ENCODE measurements at regions not wholly inside any gene's neighbourhood (a gene's known extent, or its start where the extent isn't known, plus 50 kb on each side); places are given as distances from the start of the nearest gene placed in this dataset.

- H3K9me3 ChIP-seq (replicated peaks in 1 of 11), result no peaks in the 10 kb centered on the region
- H3K4me1 ChIP-seq, result no peaks in the 10 kb centered on the region; a peak in 1 of 20 replicates
- no peaks in the 10 kb centered on the region for H3K27me3 ChIP-seq
- no peaks in the 10 kb centered on the region for H3K36me3 ChIP-seq
- no peak overlapping the region for H3K9ac ChIP-seq
- no peak overlapping the region for H3K27ac ChIP-seq
- H3K4me3 ChIP-seq, result no peak overlapping the region
- no peaks in the 10 kb centered on the region for H4K20me1 ChIP-seq
- H3K4me2 ChIP-seq, result no peak overlapping the region
- no peak for TF ChIP-seq Cebpa-rat (IDR thresholded peaks at IDR 0.05)
These were observed 89.7 kb upstream of the ETV6 start for GRCh38 chr12:11559626-11560340.

GRCh38 chr12:11561411-11561810, 88.1 kb upstream of the ETV6 start:
- no peaks in the 10 kb centered on the region for H3K36me3 ChIP-seq
- no peaks in the 10 kb centered on the region for H3K9me3 ChIP-seq (replicated peaks in 1 of 11)
- no peaks in the 10 kb centered on the region for H3K27me3 ChIP-seq
- H3K4me2 ChIP-seq, result no peak overlapping the region
- H3K9ac ChIP-seq, result no peak overlapping the region
- H3K4me3 ChIP-seq, result no peak overlapping the region
- no peaks in the 10 kb centered on the region for H4K20me1 ChIP-seq
- no peak overlapping the region for H3K27ac ChIP-seq
- TF ChIP-seq Cebpa-rat (IDR thresholded peaks at IDR 0.05), result no peak
- H3K4me1 ChIP-seq, result no peaks in the 10 kb centered on the region; a peak in 1 of 20 replicates

DNA sequence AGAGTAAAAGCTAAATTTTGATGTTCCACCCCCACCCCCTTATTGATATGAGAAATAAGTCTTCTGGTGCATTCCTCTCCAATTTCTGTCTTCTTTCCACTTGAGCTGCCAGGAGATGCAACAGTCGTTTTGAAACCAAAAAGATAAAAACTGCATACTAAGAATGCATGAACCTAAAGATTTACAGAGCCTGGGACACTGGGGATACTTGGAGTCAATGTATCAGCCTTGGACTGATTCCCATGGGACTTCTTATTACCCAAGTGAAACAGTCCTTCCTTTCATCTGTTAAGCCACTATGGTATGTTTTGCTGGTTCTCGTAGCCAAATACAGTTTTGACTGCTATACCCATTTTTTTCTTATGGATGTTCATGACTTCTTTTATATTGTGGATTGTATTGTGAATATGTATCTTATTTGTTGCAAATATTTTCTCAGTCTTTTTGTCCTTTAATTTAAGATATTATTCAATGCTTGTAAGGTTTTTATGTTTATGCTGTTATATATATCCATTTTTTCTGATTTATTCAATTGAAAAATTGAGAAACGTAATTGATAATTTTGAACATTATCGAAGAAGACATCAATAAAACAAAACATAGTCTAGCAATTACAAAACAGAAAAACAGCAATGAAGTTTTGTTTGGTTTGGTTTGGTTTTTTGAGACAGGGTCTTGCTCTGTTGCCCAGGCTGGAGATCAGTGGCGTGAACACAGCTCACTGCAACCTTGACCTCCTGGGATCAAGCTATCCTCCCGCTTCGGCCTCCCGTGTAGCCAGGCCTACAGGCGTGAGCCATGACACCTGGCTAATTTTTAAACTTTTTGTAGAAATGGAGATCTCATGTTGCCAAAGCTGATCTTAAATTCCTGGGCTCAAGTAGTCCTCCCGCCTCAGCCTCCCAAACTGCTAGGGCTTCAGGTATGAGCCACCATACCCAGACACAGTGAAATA, 85.4 kb upstream of the ETV6 start:
- no peaks in the 10 kb centered on the region for H3K27me3 ChIP-seq
- no peaks in the 10 kb centered on the region; a peak in 1 of 20 replicates for H3K4me1 ChIP-seq
- H3K27ac ChIP-seq, result no peak overlapping the region
- no peak overlapping the region for H3K4me3 ChIP-seq
- H3K36me3 ChIP-seq, result no peaks in the 10 kb centered on the region
- 0 out of 22 replicates have a peak, but pooled peaks cover 0 to 3% (median 0%) of the 10 kb centered on the region in 11 experiments for H3K9me3 ChIP-seq (replicated peaks in 1 of 11)
- no peak for TF ChIP-seq Cebpa-rat (IDR thresholded peaks at IDR 0.05)
- no peaks in the 10 kb centered on the region for H4K20me1 ChIP-seq
- no peak overlapping the region for H3K4me2 ChIP-seq
- H3K9ac ChIP-seq, result no peak overlapping the region

DNA sequence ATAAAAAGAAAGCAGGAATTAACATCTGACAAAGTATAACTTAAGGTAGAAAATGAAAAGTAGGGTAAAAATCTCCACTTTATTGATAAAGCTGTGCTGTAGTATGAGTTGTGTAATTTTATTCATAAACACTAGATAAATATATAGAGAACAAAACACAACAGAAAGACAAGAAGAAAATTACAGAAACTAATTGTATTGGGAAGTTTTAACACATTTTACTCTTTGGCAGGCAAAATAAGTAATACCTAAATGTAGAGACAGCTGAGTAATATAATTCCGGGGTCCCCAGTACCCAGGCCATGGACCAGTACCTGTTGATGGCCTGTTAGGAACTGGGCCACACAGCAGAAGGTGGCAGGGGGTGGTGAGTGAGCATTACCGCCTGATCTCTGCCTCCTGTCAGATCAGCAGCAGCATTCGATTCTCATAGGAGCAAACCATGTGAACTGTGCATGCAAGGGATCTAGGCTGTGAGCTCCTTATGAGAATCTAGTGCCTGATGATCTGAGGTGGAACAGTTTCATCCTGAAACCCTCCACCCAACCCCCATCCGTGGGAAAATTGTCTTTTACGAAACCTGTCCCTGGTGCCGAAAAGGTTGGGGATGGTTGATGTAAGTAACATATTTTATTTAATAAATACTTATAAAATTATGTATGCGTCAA, 84.4 kb upstream of the ETV6 start:
- Histone ChIP-seq H3K36me3 (no peaks in the 10 kb centered on the region), H3K9me3 (replicated peaks in 1 of 11) (0 out of 22 replicates have a peak, but pooled peaks cover 0 to 3% (median 0%) of the 10 kb centered on the region in 11 experiments), H3K4me3 (no peak overlapping the region), H3K4me1 (no peaks in the 10 kb centered on the region; a peak in 1 of 20 replicates), H3K9ac (no peak overlapping the region), H3K4me2 (no peak overlapping the region), H3K27me3 (no peaks in the 10 kb centered on the region), H3K27ac (no peak overlapping the region), H4K20me1 (no peaks in the 10 kb centered on the region)
- no peak for TF ChIP-seq Cebpa-rat (IDR thresholded peaks at IDR 0.05)

- Histone ChIP-seq H3K27ac (no peak overlapping the region), H3K4me2 (no peak overlapping the region)
These were observed 83.7 kb upstream of the ETV6 start for GRCh38 chr12:11565752-11566151.

DNA sequence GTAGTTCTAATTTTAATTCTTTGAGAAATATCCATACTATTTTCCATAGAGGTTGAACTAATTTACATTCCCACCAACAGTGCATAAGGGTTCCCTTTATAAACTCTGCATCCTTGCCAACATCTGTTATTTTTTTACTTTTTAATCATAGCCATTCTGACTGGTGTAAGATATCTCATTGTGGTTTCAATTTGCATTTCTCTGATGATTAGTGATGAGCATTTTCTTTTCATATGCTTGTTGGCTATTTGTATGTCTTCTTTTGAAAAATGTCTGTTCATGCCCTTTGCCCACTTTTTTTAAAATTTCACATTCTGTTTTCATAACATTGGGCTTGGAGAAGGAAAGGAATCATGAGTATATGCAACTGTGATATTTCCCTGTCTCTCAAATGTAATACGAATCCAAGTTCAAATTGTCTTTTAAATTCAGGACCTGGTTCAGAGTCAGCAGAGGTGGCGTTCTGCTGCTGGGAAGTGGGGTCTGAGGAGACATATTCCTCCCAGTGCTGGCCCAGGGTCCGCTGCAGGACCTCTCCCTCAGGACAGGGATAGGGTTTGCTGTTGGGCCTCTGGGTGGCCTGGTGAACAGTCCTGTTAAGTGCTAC, 81.2 kb upstream of the ETV6 start:
- no peak overlapping the region for H3K9ac ChIP-seq
- no peaks in the 10 kb centered on the region for H4K20me1 ChIP-seq
- H3K27ac ChIP-seq, result no peak overlapping the region
- no peak overlapping the region for H3K4me2 ChIP-seq
- no peaks in the 10 kb centered on the region; a peak in 1 of 20 replicates for H3K4me1 ChIP-seq
- H3K27me3 ChIP-seq, result no peaks in the 10 kb centered on the region
- no peaks in the 10 kb centered on the region for H3K36me3 ChIP-seq
- H3K4me3 ChIP-seq, result no peak overlapping the region
- TF ChIP-seq Cebpa-rat (IDR thresholded peaks at IDR 0.05), result no peak
- H3K9me3 ChIP-seq (replicated peaks in 1 of 11), result 0 out of 22 replicates have a peak, but pooled peaks cover 0 to 3% (median 0%) of the 10 kb centered on the region in 11 experiments

More at GRCh38 chr12:11565752-11566151, 83.7 kb upstream of the ETV6 start:
- Histone ChIP-seq H3K36me3 (no peaks in the 10 kb centered on the region), H3K4me1 (no peaks in the 10 kb centered on the region; a peak in 1 of 20 replicates), H3K9me3 (replicated peaks in 1 of 11) (0 out of 22 replicates have a peak, but pooled peaks cover 0 to 3% (median 0%) of the 10 kb centered on the region in 11 experiments), H3K9ac (no peak overlapping the region), H3K4me3 (no peak overlapping the region), H3K27me3 (no peaks in the 10 kb centered on the region), H4K20me1 (no peaks in the 10 kb centered on the region)
- no peak for TF ChIP-seq Cebpa-rat (IDR thresholded peaks at IDR 0.05)

- H3K9ac ChIP-seq, result no peak overlapping the region
- no peak overlapping the region for H3K4me3 ChIP-seq
- no peak for TF ChIP-seq Cebpa-rat (IDR thresholded peaks at IDR 0.05)
- H3K4me2 ChIP-seq, result no peak overlapping the region
- H3K9me3 ChIP-seq (replicated peaks in 1 of 11), result peaks cover 0 to 4% (median under 1%) of the 10 kb centered on the region in 11 experiments; a peak in 5 of 22 replicates
- H3K27ac ChIP-seq, result no peak overlapping the region
- no peaks in the 10 kb centered on the region for H4K20me1 ChIP-seq
- H3K27me3 ChIP-seq, result no peaks in the 10 kb centered on the region
- no peaks in the 10 kb centered on the region for H3K36me3 ChIP-seq
- H3K4me1 ChIP-seq, result no peaks in the 10 kb centered on the region; a peak in 1 of 20 replicates
These were observed 80.6 kb upstream of the ETV6 start for GRCh38 chr12:11568762-11569478.

GRCh38 chr12:11569716-11570115, 79.8 kb upstream of the ETV6 start:
- no peak overlapping the region for H3K4me3 ChIP-seq
- H4K20me1 ChIP-seq, result no peaks in the 10 kb centered on the region
- H3K4me2 ChIP-seq, result no peak overlapping the region
- no peak overlapping the region for H3K27ac ChIP-seq
- H3K27me3 ChIP-seq, result no peaks in the 10 kb centered on the region
- no peak for TF ChIP-seq Cebpa-rat (IDR thresholded peaks at IDR 0.05)
- no peak overlapping the region for H3K9ac ChIP-seq
- no peaks in the 10 kb centered on the region for H3K36me3 ChIP-seq
- H3K4me1 ChIP-seq, result no peaks in the 10 kb centered on the region
- H3K9me3 ChIP-seq (replicated peaks in 1 of 11), result peaks cover 0 to 9% (median 3%) of the 10 kb centered on the region in 11 experiments; a peak in 6 of 22 replicates

All from BLaER1 treated with 17β-estradiol and CSF1 and Interleukin-3, amounts not matched to agents 10 nM and 100 nM (cell line).